ENCODE measurements at regions not wholly inside any gene's neighbourhood (a gene's known extent, or its start where the extent isn't known, plus 50 kb on each side); places are given as distances from the start of the nearest gene placed in this dataset.

GRCh38 chr5:50964746-50965653, 298.6 kb downstream of the PARP8 start:
- DNase-seq = no peak

- DNase-seq = no peak
Measured at GRCh38 chr5:50965654-50966375, 299.4 kb downstream of the PARP8 start.

GRCh38 chr5:50967009-50967562, 300.6 kb downstream of the PARP8 start:
- no peak for DNase-seq

- DNase-seq = no peak
Measured at GRCh38 chr5:50967563-50968355, 301.3 kb downstream of the PARP8 start.

GRCh38 chr5:50968356-50969149, 302.1 kb downstream of the PARP8 start:
- DNase-seq = no peak

GRCh38 chr5:50969151-50970031, 303.0 kb downstream of the PARP8 start:
- DNase-seq = no peak

GRCh38 chr5:50975840-50976239, 309.4 kb downstream of the PARP8 start:
- DNase-seq = no peak

GRCh38 chr5:50978924-50979323, 312.5 kb downstream of the PARP8 start:
- DNase-seq = no peak

GRCh38 chr5:50984640-50985039, 318.2 kb downstream of the PARP8 start:
- DNase-seq = no peak

- DNase-seq = no peak
Measured at GRCh38 chr5:50990296-50990924, 324.0 kb downstream of the PARP8 start.

GRCh38 chr5:50995285-50995942, 329.0 kb downstream of the PARP8 start:
- DNase-seq = no peak

- DNase-seq = no peak
Measured at GRCh38 chr5:51001227-51001923, 334.9 kb downstream of the PARP8 start.

- no peak for DNase-seq
Measured at GRCh38 chr5:51002368-51002767, 335.9 kb downstream of the PARP8 start.

GRCh38 chr5:51013036-51013435, 346.6 kb downstream of the PARP8 start:
- no peak for DNase-seq

GRCh38 chr5:51018423-51018822, 352.0 kb downstream of the PARP8 start:
- no peak for DNase-seq

- DNase-seq = no peak
Measured at GRCh38 chr5:51024263-51024662, 357.8 kb downstream of the PARP8 start.

- no peak for DNase-seq
Measured at GRCh38 chr5:51027271-51027670, 356.0 kb upstream of the ISL1 start.

- DNase-seq = no peak
Measured at GRCh38 chr5:51028394-51028793, 354.9 kb upstream of the ISL1 start.

GRCh38 chr5:51033215-51033614, 350.0 kb upstream of the ISL1 start:
- no peak for DNase-seq

Measured in activated CD4-positive, alpha-beta T cell treated with anti-CD3 and anti-CD28 coated beads, Interleukin-2, amount 50 U/mL, for 1 hour (primary cell).